ENCODE measurements at regions not wholly inside any gene's neighbourhood (a gene's known extent, or its start where the extent isn't known, plus 50 kb on each side); places are given as distances from the start of the nearest gene placed in this dataset.

DNA sequence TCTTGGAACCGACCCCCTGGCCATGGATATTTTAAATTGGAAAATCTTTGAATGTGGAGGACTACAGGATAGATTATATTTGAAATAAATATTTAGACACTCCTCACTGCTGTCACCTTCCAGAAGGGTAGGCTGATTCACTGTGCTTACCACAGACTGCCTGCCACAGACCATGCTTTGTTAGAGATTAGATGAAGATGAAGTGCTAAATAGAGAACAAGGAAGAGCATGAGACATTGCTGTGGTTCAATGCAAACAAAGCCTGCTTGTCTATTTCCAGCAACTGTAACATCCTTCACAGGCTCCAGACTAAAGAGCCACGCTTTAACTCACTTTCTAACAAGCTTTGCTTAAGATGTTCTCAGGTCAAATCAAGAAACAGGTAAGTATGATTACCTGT, 81.0 kb upstream of the TMEM17 start:
- TF ChIP-seq, protein P1, sequence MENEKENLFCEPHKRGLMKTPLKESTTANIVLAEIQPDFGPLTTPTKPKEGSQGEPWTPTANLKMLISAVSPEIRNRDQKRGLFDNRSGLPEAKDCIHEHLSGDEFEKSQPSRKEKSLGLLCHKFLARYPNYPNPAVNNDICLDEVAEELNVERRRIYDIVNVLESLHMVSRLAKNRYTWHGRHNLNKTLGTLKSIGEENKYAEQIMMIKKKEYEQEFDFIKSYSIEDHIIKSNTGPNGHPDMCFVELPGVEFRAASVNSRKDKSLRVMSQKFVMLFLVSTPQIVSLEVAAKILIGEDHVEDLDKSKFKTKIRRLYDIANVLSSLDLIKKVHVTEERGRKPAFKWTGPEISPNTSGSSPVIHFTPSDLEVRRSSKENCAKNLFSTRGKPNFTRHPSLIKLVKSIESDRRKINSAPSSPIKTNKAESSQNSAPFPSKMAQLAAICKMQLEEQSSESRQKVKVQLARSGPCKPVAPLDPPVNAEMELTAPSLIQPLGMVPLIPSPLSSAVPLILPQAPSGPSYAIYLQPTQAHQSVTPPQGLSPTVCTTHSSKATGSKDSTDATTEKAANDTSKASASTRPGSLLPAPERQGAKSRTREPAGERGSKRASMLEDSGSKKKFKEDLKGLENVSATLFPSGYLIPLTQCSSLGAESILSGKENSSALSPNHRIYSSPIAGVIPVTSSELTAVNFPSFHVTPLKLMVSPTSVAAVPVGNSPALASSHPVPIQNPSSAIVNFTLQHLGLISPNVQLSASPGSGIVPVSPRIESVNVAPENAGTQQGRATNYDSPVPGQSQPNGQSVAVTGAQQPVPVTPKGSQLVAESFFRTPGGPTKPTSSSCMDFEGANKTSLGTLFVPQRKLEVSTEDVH (IDR thresholded peaks at IDR 0.05; ENCODE audit: low read depth, partially characterized antibody) = no peak
- no peak for TF ChIP-seq RAD21 (IDR thresholded peaks at IDR 0.05; ENCODE audit: insufficient read depth, low read depth, low read length)
- TF ChIP-seq, protein P2, sequence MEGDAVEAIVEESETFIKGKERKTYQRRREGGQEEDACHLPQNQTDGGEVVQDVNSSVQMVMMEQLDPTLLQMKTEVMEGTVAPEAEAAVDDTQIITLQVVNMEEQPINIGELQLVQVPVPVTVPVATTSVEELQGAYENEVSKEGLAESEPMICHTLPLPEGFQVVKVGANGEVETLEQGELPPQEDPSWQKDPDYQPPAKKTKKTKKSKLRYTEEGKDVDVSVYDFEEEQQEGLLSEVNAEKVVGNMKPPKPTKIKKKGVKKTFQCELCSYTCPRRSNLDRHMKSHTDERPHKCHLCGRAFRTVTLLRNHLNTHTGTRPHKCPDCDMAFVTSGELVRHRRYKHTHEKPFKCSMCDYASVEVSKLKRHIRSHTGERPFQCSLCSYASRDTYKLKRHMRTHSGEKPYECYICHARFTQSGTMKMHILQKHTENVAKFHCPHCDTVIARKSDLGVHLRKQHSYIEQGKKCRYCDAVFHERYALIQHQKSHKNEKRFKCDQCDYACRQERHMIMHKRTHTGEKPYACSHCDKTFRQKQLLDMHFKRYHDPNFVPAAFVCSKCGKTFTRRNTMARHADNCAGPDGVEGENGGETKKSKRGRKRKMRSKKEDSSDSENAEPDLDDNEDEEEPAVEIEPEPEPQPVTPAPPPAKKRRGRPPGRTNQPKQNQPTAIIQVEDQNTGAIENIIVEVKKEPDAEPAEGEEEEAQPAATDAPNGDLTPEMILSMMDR (IDR thresholded peaks at IDR 0.05 in 2 of 3, conservative IDR thresholded peaks at IDR 0.05 in 1 of 3; ENCODE audit: control insufficient read depth in 2 of 3, extremely low read depth in 1 of 3, insufficient read depth in 1 of 3, low read depth in 3 of 3, low read length in 3 of 3) = no peak
- no peak for TF ChIP-seq CBX5 (IDR thresholded peaks at IDR 0.05; ENCODE audit: low read depth)
- TF ChIP-seq MYC (IDR thresholded peaks at IDR 0.05; ENCODE audit: insufficient read depth, insufficient read length, insufficient replicate concordance, low read length, severe bottlenecking) = no peak
- TF ChIP-seq POLR2A (IDR thresholded peaks at IDR 0.05; ENCODE audit: low read depth, low read length) = no peak
- TF ChIP-seq, protein P3, sequence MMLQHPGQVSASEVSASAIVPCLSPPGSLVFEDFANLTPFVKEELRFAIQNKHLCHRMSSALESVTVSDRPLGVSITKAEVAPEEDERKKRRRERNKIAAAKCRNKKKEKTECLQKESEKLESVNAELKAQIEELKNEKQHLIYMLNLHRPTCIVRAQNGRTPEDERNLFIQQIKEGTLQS (IDR thresholded peaks at IDR 0.05; ENCODE audit: borderline replicate concordance, extremely low read depth, low read depth, low read length) = no peak
- TF ChIP-seq RB1 (IDR thresholded peaks at IDR 0.05; ENCODE audit: borderline replicate concordance) = no peak
- TF ChIP-seq GATAD2B (conservative IDR thresholded peaks at IDR 0.05; ENCODE audit: low read depth) = no peak
- TF ChIP-seq, protein P4, sequence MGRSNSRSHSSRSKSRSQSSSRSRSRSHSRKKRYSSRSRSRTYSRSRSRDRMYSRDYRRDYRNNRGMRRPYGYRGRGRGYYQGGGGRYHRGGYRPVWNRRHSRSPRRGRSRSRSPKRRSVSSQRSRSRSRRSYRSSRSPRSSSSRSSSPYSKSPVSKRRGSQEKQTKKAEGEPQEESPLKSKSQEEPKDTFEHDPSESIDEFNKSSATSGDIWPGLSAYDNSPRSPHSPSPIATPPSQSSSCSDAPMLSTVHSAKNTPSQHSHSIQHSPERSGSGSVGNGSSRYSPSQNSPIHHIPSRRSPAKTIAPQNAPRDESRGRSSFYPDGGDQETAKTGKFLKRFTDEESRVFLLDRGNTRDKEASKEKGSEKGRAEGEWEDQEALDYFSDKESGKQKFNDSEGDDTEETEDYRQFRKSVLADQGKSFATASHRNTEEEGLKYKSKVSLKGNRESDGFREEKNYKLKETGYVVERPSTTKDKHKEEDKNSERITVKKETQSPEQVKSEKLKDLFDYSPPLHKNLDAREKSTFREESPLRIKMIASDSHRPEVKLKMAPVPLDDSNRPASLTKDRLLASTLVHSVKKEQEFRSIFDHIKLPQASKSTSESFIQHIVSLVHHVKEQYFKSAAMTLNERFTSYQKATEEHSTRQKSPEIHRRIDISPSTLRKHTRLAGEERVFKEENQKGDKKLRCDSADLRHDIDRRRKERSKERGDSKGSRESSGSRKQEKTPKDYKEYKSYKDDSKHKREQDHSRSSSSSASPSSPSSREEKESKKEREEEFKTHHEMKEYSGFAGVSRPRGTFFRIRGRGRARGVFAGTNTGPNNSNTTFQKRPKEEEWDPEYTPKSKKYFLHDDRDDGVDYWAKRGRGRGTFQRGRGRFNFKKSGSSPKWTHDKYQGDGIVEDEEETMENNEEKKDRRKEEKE (IDR thresholded peaks at IDR 0.05) = no peak
- TF ChIP-seq SMARCA5 (IDR thresholded peaks at IDR 0.05) = no peak
- TF ChIP-seq EZH2 (IDR thresholded peaks at IDR 0.05; ENCODE audit: borderline replicate concordance, control insufficient read depth, low read depth, low read length) = no peak
- TF ChIP-seq TAF1 (IDR thresholded peaks at IDR 0.05; ENCODE audit: borderline replicate concordance, low read depth, low read length) = no peak
- TF ChIP-seq, protein P5, sequence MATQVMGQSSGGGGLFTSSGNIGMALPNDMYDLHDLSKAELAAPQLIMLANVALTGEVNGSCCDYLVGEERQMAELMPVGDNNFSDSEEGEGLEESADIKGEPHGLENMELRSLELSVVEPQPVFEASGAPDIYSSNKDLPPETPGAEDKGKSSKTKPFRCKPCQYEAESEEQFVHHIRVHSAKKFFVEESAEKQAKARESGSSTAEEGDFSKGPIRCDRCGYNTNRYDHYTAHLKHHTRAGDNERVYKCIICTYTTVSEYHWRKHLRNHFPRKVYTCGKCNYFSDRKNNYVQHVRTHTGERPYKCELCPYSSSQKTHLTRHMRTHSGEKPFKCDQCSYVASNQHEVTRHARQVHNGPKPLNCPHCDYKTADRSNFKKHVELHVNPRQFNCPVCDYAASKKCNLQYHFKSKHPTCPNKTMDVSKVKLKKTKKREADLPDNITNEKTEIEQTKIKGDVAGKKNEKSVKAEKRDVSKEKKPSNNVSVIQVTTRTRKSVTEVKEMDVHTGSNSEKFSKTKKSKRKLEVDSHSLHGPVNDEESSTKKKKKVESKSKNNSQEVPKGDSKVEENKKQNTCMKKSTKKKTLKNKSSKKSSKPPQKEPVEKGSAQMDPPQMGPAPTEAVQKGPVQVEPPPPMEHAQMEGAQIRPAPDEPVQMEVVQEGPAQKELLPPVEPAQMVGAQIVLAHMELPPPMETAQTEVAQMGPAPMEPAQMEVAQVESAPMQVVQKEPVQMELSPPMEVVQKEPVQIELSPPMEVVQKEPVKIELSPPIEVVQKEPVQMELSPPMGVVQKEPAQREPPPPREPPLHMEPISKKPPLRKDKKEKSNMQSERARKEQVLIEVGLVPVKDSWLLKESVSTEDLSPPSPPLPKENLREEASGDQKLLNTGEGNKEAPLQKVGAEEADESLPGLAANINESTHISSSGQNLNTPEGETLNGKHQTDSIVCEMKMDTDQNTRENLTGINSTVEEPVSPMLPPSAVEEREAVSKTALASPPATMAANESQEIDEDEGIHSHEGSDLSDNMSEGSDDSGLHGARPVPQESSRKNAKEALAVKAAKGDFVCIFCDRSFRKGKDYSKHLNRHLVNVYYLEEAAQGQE (IDR thresholded peaks at IDR 0.05; ENCODE audit: low read depth, low read length) = no peak

Measured in GM12878 (cell line).